ENCODE measurements at regions not wholly inside any gene's neighbourhood (a gene's known extent, or its start where the extent isn't known, plus 50 kb on each side); places are given as distances from the start of the nearest gene placed in this dataset.
A peak's percentile ranks its signal among the peaks of the same experiment; 100 is the strongest.

- Mint-ChIP-seq H3K4me1 (ENCODE audit: low read depth) (peaks cover 53% of the 10 kb centered on the region), H3K9me3 (no peaks in the 10 kb centered on the region), H3K27me3 (ENCODE audit: low read depth) (no peaks in the 10 kb centered on the region), H3K4me3 (no peak overlapping the region), H3K36me3 (ENCODE audit: low read depth) (peaks cover 2% of the 10 kb centered on the region), H3K27ac (no peak overlapping the region)
- no peak for DNase-seq (ENCODE audit: low spot score)
These were observed 90.5 kb downstream of the DDIT4L start for GRCh38 chr4:100099746-100100145.

GRCh38 chr4:100098681-100099080 is 91.6 kb downstream of the DDIT4L start:
- H3K27me3 Mint-ChIP-seq (ENCODE audit: low read depth): no peaks in the 10 kb centered on the region
- no peak overlapping the region for H3K4me3 Mint-ChIP-seq
- H3K4me1 Mint-ChIP-seq (ENCODE audit: low read depth): peaks cover 49% of the 10 kb centered on the region
- DNase-seq (ENCODE audit: low spot score): no peak
- peaks cover 2% of the 10 kb centered on the region for H3K36me3 Mint-ChIP-seq (ENCODE audit: low read depth)
- H3K9me3 Mint-ChIP-seq: no peaks in the 10 kb centered on the region
- H3K27ac Mint-ChIP-seq: no peak overlapping the region

- no peaks in the 10 kb centered on the region for H3K27me3 Mint-ChIP-seq (ENCODE audit: low read depth)
- no peaks in the 10 kb centered on the region for H3K9me3 Mint-ChIP-seq
- peaks cover 51% of the 10 kb centered on the region for H3K4me1 Mint-ChIP-seq (ENCODE audit: low read depth)
- H3K27ac Mint-ChIP-seq: no peak overlapping the region
- H3K36me3 Mint-ChIP-seq (ENCODE audit: low read depth): peaks cover 2% of the 10 kb centered on the region
- DNase-seq (ENCODE audit: low spot score): no peak
- no peak overlapping the region for H3K4me3 Mint-ChIP-seq
These were observed 92.2 kb downstream of the DDIT4L start for GRCh38 chr4:100098011-100098545.

- H3K4me1 Mint-ChIP-seq (ENCODE audit: low read depth): peaks cover 41% of the 10 kb centered on the region
- DNase-seq (ENCODE audit: low spot score): peak; percentile 49
- no peaks in the 10 kb centered on the region for H3K27me3 Mint-ChIP-seq (ENCODE audit: low read depth)
- no peaks in the 10 kb centered on the region for H3K9me3 Mint-ChIP-seq
- H3K36me3 Mint-ChIP-seq (ENCODE audit: low read depth): peaks cover 2% of the 10 kb centered on the region
- peak overlapping the region; percentile 49 for H3K4me3 Mint-ChIP-seq
- H3K27ac Mint-ChIP-seq: peak overlapping the region; percentile 10
These were observed 94.3 kb downstream of the DDIT4L start for GRCh38 chr4:100095729-100096595.

- DNase-seq (ENCODE audit: low spot score): peak; percentile 85
- Mint-ChIP-seq H3K27me3 (ENCODE audit: low read depth) (peaks cover 4% of the 10 kb centered on the region), H3K9me3 (no peaks in the 10 kb centered on the region), H3K4me1 (ENCODE audit: low read depth) (peaks cover 27% of the 10 kb centered on the region), H3K27ac (peak overlapping the region; percentile 81), H3K4me3 (peak overlapping the region; percentile 63), H3K36me3 (ENCODE audit: low read depth) (peaks cover 2% of the 10 kb centered on the region)
These were observed 97.0 kb downstream of the DDIT4L start for GRCh38 chr4:100093091-100093866.

- Mint-ChIP-seq H3K36me3 (ENCODE audit: low read depth) (no peaks in the 10 kb centered on the region), H3K4me1 (ENCODE audit: low read depth) (peaks cover 3% of the 10 kb centered on the region), H3K4me3 (no peak overlapping the region), H3K9me3 (peaks cover 4% of the 10 kb centered on the region), H3K27me3 (ENCODE audit: low read depth) (peaks cover 4% of the 10 kb centered on the region), H3K27ac (no peak overlapping the region)
- DNase-seq (ENCODE audit: low spot score): no peak
These were observed 102.5 kb downstream of the DDIT4L start for GRCh38 chr4:100087743-100088142.

GRCh38 chr4:100086766-100087431 is 103.4 kb downstream of the DDIT4L start:
- peaks cover 4% of the 10 kb centered on the region for H3K9me3 Mint-ChIP-seq
- H3K4me1 Mint-ChIP-seq (ENCODE audit: low read depth): peaks cover 3% of the 10 kb centered on the region
- H3K27ac Mint-ChIP-seq: no peak overlapping the region
- peaks cover 4% of the 10 kb centered on the region for H3K27me3 Mint-ChIP-seq (ENCODE audit: low read depth)
- H3K36me3 Mint-ChIP-seq (ENCODE audit: low read depth): no peaks in the 10 kb centered on the region
- no peak for DNase-seq (ENCODE audit: low spot score)
- no peak overlapping the region for H3K4me3 Mint-ChIP-seq

GRCh38 chr4:100084892-100085291 is 105.4 kb downstream of the DDIT4L start:
- no peak overlapping the region for H3K27ac Mint-ChIP-seq

GRCh38 chr4:100083289-100083688 is 107.0 kb downstream of the DDIT4L start:
- no peak overlapping the region for H3K27ac Mint-ChIP-seq
- no peaks in the 10 kb centered on the region for H3K27me3 Mint-ChIP-seq (ENCODE audit: low read depth)

More at GRCh38 chr4:100084892-100085291, 105.4 kb downstream of the DDIT4L start:
- H3K27me3 Mint-ChIP-seq (ENCODE audit: low read depth): no peaks in the 10 kb centered on the region
- H3K4me3 Mint-ChIP-seq: no peak overlapping the region
- H3K4me1 Mint-ChIP-seq (ENCODE audit: low read depth): peaks cover 5% of the 10 kb centered on the region
- peaks cover 4% of the 10 kb centered on the region for H3K9me3 Mint-ChIP-seq
- no peak for DNase-seq (ENCODE audit: low spot score)
- no peaks in the 10 kb centered on the region for H3K36me3 Mint-ChIP-seq (ENCODE audit: low read depth)

GRCh38 chr4:100082852-100083251 is 107.4 kb downstream of the DDIT4L start:
- Mint-ChIP-seq H3K36me3 (ENCODE audit: low read depth) (no peaks in the 10 kb centered on the region), H3K27me3 (ENCODE audit: low read depth) (no peaks in the 10 kb centered on the region), H3K4me3 (no peak overlapping the region), H3K9me3 (peaks cover 4% of the 10 kb centered on the region), H3K4me1 (ENCODE audit: low read depth) (peaks cover 11% of the 10 kb centered on the region), H3K27ac (no peak overlapping the region)
- DNase-seq (ENCODE audit: low spot score): no peak

More at GRCh38 chr4:100083289-100083688, 107.0 kb downstream of the DDIT4L start:
- no peak overlapping the region for H3K4me3 Mint-ChIP-seq
- no peak for DNase-seq (ENCODE audit: low spot score)
- H3K9me3 Mint-ChIP-seq: peaks cover 4% of the 10 kb centered on the region
- peaks cover 11% of the 10 kb centered on the region for H3K4me1 Mint-ChIP-seq (ENCODE audit: low read depth)
- no peaks in the 10 kb centered on the region for H3K36me3 Mint-ChIP-seq (ENCODE audit: low read depth)

- no peaks in the 10 kb centered on the region for H3K36me3 Mint-ChIP-seq (ENCODE audit: low read depth)
- peaks cover 5% of the 10 kb centered on the region for H3K9me3 Mint-ChIP-seq
- no peak overlapping the region for H3K4me3 Mint-ChIP-seq
- H3K27me3 Mint-ChIP-seq (ENCODE audit: low read depth): no peaks in the 10 kb centered on the region
- no peak overlapping the region for H3K27ac Mint-ChIP-seq
- no peak for DNase-seq (ENCODE audit: low spot score)
- H3K4me1 Mint-ChIP-seq (ENCODE audit: low read depth): peaks cover 12% of the 10 kb centered on the region
These were observed 108.8 kb downstream of the DDIT4L start for GRCh38 chr4:100081491-100081890.

- peaks cover 5% of the 10 kb centered on the region for H3K9me3 Mint-ChIP-seq
- no peak overlapping the region for H3K4me3 Mint-ChIP-seq
- no peaks in the 10 kb centered on the region for H3K36me3 Mint-ChIP-seq (ENCODE audit: low read depth)
- H3K4me1 Mint-ChIP-seq (ENCODE audit: low read depth): peaks cover 8% of the 10 kb centered on the region
- DNase-seq (ENCODE audit: low spot score): peak; percentile 11
- no peaks in the 10 kb centered on the region for H3K27me3 Mint-ChIP-seq (ENCODE audit: low read depth)
- no peak overlapping the region for H3K27ac Mint-ChIP-seq
These were observed 111.0 kb downstream of the DDIT4L start for GRCh38 chr4:100079264-100079663.

GRCh38 chr4:100076753-100077152 is 113.5 kb downstream of the DDIT4L start:
- Mint-ChIP-seq H3K9me3 (peaks cover 5% of the 10 kb centered on the region), H3K27me3 (ENCODE audit: low read depth) (no peaks in the 10 kb centered on the region), H3K4me3 (no peak overlapping the region), H3K36me3 (ENCODE audit: low read depth) (no peaks in the 10 kb centered on the region), H3K4me1 (ENCODE audit: low read depth) (peaks cover 8% of the 10 kb centered on the region), H3K27ac (no peak overlapping the region)
- DNase-seq (ENCODE audit: low spot score): no peak

Data from T-helper 2 cell treated with Interferon-gamma antibody and Interleukin-4, amounts not matched to agents 5 μg/mL and 100 μg/mL, for 36 hours (primary cell).